GM10266 (cell line): ENCODE measurements at regions not wholly inside any gene's neighbourhood (a gene's known extent, or its start where the extent isn't known, plus 50 kb on each side); places are given as distances from the start of the nearest gene placed in this dataset.
"Not testable (repeated sequence)": the region's sequence is repeated elsewhere in the genome, so short reads cannot be mapped to it uniquely, and the experiment has no call there.

Experiments
- DNase-seq: peaks from one replicate; pipeline ENCODE4 v3.0.0; 2012; ENCODE audit errors: extremely low spot score
- TF ChIP-seq, protein P1 (sequence below): IDR thresholded peaks from 2 replicates; pipeline ENCODE4 v1.5.1; 2012; ENCODE audit warnings: mild to moderate bottlenecking, low read depth; ENCODE audit not compliant: control insufficient read depth, insufficient read depth; ENCODE audit errors: missing control alignments

DNA sequence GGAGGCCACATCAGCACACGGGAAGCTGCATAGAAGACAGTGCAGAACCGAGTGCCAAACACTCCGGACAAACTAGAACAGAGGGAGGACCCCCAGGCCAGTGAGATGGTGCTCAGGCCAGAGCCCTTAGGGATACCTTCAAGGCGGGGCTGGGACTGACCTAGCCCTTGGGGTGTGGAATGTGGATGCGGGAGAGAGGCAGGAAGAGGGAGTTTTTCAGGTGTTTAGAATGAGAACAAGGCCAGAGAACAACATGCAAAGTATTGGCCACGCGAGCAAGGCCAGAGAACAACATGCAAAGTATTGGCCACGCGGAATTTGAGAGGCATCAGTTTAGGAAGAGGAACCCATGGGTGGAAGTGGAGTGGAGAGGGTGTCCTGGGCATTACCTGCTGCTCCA lies 65.1 kb upstream of the ATP12A start:
- DNase-seq = no peak
- TF ChIP-seq, protein P1, sequence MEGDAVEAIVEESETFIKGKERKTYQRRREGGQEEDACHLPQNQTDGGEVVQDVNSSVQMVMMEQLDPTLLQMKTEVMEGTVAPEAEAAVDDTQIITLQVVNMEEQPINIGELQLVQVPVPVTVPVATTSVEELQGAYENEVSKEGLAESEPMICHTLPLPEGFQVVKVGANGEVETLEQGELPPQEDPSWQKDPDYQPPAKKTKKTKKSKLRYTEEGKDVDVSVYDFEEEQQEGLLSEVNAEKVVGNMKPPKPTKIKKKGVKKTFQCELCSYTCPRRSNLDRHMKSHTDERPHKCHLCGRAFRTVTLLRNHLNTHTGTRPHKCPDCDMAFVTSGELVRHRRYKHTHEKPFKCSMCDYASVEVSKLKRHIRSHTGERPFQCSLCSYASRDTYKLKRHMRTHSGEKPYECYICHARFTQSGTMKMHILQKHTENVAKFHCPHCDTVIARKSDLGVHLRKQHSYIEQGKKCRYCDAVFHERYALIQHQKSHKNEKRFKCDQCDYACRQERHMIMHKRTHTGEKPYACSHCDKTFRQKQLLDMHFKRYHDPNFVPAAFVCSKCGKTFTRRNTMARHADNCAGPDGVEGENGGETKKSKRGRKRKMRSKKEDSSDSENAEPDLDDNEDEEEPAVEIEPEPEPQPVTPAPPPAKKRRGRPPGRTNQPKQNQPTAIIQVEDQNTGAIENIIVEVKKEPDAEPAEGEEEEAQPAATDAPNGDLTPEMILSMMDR = no peak

DNA sequence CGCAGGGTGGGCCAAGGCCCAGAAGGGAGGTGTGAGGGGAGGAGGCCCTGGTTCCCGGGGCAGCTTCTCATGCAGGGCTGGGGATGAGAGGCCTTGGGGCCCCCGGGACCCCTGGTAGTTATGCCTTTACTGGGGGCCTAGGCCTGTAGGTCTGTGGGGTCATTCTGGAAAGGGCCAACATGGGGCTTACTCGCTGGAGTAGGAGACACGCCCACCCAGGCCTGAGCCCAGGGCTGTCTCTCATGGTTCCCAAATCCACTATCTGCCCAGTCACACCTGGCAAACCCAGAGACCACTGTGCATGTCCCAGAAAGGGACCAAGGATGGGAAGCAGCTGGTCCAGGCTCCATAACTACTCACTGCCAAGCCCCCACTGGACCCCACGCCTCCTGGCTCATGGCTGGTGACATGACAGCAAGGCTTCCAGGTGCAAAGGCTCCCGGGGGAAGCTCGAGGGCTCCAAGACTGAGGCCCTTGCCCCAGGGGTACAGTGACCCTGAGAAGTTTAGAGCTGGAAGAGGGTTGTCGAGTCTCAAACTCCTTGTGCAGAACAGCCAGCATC lies 64.2 kb upstream of the ATP12A start:
- DNase-seq = no peak
- TF ChIP-seq, protein P1 = no peak

DNA sequence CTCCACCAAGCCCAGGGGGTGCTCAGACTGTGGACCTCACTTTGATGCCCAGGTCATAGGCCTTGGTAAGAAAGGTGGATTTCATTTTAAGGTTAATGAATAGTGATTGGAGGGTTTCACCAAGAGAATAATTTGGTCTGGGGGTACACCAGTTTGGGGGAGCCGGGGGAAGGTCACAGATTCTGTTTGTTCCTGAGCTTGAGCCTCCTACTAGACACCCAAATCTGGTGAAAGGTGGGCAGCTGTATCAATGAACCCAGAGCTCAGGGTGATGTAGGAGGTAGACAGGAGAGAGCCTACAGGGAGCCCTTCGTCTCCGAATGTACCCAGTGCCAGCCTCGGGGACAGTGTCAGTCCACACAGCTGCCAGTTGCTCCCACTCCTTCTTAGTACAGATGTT lies 63.7 kb upstream of the ATP12A start:
- no peak for DNase-seq

DNA sequence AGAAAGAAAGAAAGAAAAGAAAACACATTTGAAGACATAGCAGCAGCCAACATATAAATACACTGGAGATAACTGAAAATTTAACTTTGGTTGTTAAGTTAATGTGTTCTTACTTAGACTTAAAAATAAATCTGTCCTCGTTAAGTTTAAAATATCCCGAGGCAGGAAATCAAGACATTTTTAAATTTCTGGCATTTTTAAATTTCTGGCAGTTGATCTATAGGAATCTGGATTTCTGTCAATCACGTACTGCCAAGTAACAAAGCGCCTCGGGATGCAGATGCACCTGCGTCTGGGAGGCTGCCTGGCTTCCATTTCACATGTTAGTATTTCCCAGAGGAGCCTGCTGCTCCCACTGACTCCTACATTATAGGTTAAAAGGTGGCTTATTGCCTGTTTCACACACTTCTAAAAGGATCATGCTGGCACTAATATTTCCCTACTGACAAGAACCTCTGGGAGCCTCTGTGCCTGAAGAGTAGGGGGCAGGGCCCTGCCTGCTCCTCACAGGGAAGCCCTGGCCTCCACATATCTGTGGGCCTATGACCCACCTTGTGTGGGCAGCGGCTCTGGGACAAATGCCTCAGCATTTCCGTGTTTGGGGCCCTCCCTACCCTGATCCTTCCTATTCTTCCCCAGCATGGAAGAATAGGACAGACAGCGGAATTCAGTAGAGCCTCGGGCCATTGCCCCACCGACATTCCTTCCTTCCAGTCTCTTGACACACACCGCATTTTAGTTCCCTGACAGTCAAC lies 62.8 kb upstream of the ATP12A start:
- TF ChIP-seq, protein P1 = no peak
- DNase-seq = no peak

More for the DNA sequence above, 63.7 kb upstream of the ATP12A start:
- TF ChIP-seq, protein P1 = no peak

DNA sequence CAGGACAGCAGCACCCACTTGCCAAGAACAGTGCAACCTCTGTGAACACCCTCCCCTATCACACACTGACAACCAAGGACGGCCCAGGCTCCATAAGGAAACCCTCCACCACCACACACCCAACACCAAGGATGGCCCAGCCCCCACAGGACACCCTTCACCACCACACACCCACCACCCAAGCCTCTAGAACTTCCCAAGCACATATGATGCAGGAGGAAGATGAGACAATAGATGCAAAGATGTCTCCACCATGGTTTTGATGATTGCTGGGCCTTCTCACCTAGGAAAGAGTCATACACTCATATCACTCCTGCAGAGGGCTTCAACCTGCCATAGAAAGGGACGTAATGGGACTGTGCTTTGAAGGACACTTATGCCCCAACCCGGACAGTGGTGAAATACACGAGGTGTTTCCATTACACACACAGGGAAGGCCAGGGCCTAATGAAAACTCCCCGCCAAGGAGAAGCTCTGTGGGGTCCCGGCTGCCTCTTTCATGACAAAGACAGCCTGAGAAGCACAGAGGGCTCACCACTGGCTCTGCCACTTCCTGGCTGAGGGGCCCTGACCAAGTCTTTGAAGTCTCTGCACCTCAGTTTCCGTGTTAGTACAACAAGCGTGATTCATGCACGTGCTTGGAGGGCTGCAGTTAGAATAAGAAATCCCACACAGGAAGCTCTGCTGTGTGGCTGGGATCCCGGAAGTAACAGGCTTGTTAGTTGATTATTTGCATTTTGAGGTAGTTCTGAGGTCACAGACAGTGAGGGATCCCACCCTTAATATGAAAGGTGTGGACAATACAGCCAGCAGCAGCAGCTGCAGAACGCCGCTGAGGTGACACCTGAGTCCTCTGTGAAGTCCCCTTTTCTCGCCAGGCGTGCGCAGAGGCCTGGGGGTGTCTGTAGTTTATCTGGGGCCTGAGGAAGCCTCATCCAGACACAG lies 61.9 kb upstream of the ATP12A start:
- DNase-seq = peak; percentile 61

DNA sequence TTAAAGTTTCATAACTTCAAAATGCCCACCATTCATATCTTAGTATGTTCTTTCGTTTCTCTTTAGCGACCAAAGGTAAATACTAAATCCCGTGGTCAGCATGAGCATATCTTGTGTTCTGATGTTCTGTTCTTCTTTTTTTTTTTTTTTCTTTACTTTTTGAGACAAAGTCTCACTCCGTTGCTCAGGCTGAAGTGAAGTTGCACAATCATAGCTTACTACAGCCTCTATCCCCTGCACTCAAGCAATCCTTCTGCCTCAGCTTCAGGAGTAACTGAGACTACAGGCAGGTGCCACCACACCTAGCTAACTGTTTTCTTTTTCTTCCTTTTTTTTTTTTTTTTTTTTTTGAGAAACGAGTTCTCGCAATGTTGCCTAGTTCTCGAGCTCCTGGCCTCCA lies 60.9 kb upstream of the ATP12A start:
- TF ChIP-seq, protein P1 = no peak
- DNase-seq = no peak

More for the DNA sequence above, 61.9 kb upstream of the ATP12A start:
- TF ChIP-seq, protein P1 = no peak

DNA sequence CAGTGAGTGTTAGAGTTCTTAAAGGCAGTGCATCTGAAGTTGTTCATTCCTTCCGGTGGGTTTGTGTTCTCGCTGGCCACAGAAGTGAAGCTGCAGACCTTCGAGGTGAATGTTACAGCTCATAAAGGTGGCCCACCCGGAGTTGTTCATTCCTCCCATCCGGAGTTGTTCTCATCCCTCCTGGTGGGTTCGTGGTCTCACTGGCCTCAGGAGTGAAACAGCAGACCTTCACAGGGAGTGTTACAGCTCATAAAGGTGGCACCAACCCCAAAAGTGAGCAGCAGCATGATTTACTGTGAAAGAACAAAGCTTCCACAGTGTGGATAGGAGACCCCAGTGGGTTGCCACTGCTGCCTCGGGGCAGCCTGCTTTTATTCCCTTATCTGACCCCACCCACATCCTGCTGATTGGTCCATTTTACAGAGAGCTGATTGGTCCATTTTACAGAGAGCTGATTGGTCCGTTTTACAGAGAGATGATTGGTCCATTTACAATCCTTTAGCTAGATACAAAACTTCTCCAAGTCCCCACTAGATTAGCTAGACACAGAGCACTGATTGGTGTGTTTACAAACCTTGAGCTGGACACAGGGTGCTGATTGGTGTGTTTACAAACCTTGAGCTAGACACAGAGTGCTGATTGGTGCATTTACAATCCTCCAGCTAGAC lies 57.6 kb upstream of the ATP12A start:
- DNase-seq = not testable (repeated sequence)
